GM12878 (cell line): ENCODE measurements at regions not wholly inside any gene's neighbourhood (a gene's known extent, or its start where the extent isn't known, plus 50 kb on each side); places are given as distances from the start of the nearest gene placed in this dataset.

Source experiments
- ATAC-seq: fragments of 200-7000 bp; cut with Tn5 transposase; 3 replicates; pipeline ENCODE4 v1.9.1; 2020; ENCODE audit warnings: mild to moderate bottlenecking, moderate library complexity
- BruUV-seq: library from RNA; stranded (reverse); fragments of 400-500 nt; replicated peaks from 2 replicates; lab custom pipeline; 2021; lab: Mats Ljungman, UMichigan
- CTCF ChIA-PET: fragments of 300-600 bp; sonication (Branson Sonifier 250); formaldehyde crosslinking; extraction: SDS; loops from one replicate; lab custom pipeline; 2021; ENCODE audit warnings: inconsistent platforms; lab: Yijun Ruan, JAX
- POLR2A ChIA-PET: fragments of 350-600 bp; formaldehyde crosslinking; extraction: SDS; loops from one replicate; lab custom pipeline; 2021; ENCODE audit warnings: inconsistent platforms; lab: Charles Lee
- RAD21 ChIA-PET: fragments of 300-600 bp; sonication (Branson Sonifier 250); formaldehyde crosslinking; loops from one replicate; lab custom pipeline; 2023; ENCODE audit warnings: antibody characterized with exemption; ENCODE audit not compliant: unreplicated experiment; lab: Charles Lee
- SMC1A ChIA-PET: fragments of 300-600 bp; sonication (Branson Sonifier 250); formaldehyde crosslinking; loops from one replicate; lab custom pipeline; 2023; ENCODE audit not compliant: unreplicated experiment, uncharacterized antibody; lab: Charles Lee
- DNase-seq: peaks from one replicate; pipeline ENCODE4 v3.0.0-alpha.2; 2011; ENCODE audit warnings: low read depth, low spot score
- FAIRE-seq: peaks from 3 replicates; lab custom pipeline; 2011; peaks lifted over from hg19 to GRCh38; lab: Jason Lieb, UNC
- H2AFZ ChIP-seq: 2 replicates; pipeline ENCODE4 v1.6.0; 2011; ENCODE audit warnings: low read depth, low read length, control low read depth; ENCODE audit not compliant: control insufficient read depth
- H3K27ac ChIP-seq: 2 replicates; pipeline ENCODE4 v1.5.1; 2011; ENCODE audit warnings: control low read depth; ENCODE audit not compliant: control insufficient read depth, insufficient read depth
- H3K27me3 ChIP-seq, 2 experiments: replicated peaks in 1 of 2; 2 replicates each; pipeline versions ENCODE4 v1.6.0 to v1.6.1; 2011; ENCODE audit warnings: low read length in 1 of 2; ENCODE audit not compliant: control insufficient read depth in 2 of 2, insufficient read depth in 2 of 2
- H3K36me3 ChIP-seq, 2 experiments: 2 replicates each; pipeline ENCODE4 v1.5.1; 2011; ENCODE audit warnings: low read length in 1 of 2; ENCODE audit not compliant: control insufficient read depth in 2 of 2, insufficient read depth in 2 of 2
- H3K4me1 ChIP-seq: 2 replicates; pipeline ENCODE4 v1.6.1; 2011; ENCODE audit warnings: mild to moderate bottlenecking, low read length, moderate library complexity, mixed read lengths; ENCODE audit not compliant: control insufficient read depth, insufficient read depth
- H3K4me2 ChIP-seq: 2 replicates; pipeline ENCODE4 v1.6.0; 2011; ENCODE audit warnings: control low read depth; ENCODE audit not compliant: control insufficient read depth, insufficient read depth
- H3K4me3 ChIP-seq: fragments of 200-600 bp; sonication (generic); 2 replicates; pipeline ENCODE4 v1.5.1; 2016
- H3K79me2 ChIP-seq: 2 replicates; pipeline ENCODE4 v1.6.0; 2011; ENCODE audit warnings: low read length; ENCODE audit not compliant: control insufficient read depth, insufficient read depth
- H3K9ac ChIP-seq: 2 replicates; pipeline ENCODE4 v1.8.0; 2011; ENCODE audit warnings: low read length, control low read depth, mixed read lengths; ENCODE audit not compliant: control insufficient read depth, insufficient read depth
- H3K9me3 ChIP-seq: replicated peaks from 3 replicates; pipeline ENCODE4 v1.5.1; 2011; ENCODE audit warnings: mild to moderate bottlenecking, low read length; ENCODE audit not compliant: control insufficient read depth, insufficient read depth
- H4K20me1 ChIP-seq: 2 replicates; pipeline ENCODE4 v1.6.0; 2011; ENCODE audit not compliant: control insufficient read depth, insufficient read depth
- CEBPB ChIP-seq, 2 experiments: fragments of 150-350 bp in 1 of 2; IDR thresholded peaks; 2 replicates each; pipeline ENCODE4 v1.6.1; 2012 to 2014; ENCODE audit warnings: low read depth in 2 of 2, low read length in 2 of 2, borderline replicate concordance in 1 of 2, inconsistent platforms in 1 of 2
- E2F4 ChIP-seq: IDR thresholded peaks from 2 replicates; pipeline ENCODE4 v1.6.1; 2012; ENCODE audit warnings: low read depth, low read length, improper control_type of control experiment
- HSF1 ChIP-seq: fragments of 150-350 bp; IDR thresholded peaks from 2 replicates; pipeline ENCODE4 v1.6.1; 2014; ENCODE audit warnings: mild to moderate bottlenecking, low read depth, low read length
- MLLT1 ChIP-seq: fragments of 450-650 bp; IDR thresholded peaks from 2 replicates; pipeline ENCODE4 v1.6.1; 2016; ENCODE audit warnings: mild to moderate bottlenecking
- NBN ChIP-seq: fragments of 450-650 bp; IDR thresholded peaks from 2 replicates; pipeline ENCODE4 v1.6.1; 2016
- NFIC ChIP-seq: IDR thresholded peaks from 2 replicates; pipeline ENCODE4 v1.6.1; 2012; ENCODE audit warnings: low read depth, mild to moderate bottlenecking, inconsistent platforms, low read length, moderate library complexity
- NR2F1 ChIP-seq: fragments of 450-650 bp; conservative IDR thresholded peaks from 2 replicates; pipeline ENCODE4 v1.6.1; 2017; ENCODE audit warnings: mild to moderate bottlenecking
- PKNOX1 ChIP-seq: fragments of 450-650 bp; IDR thresholded peaks from 2 replicates; pipeline ENCODE4 v1.6.1; 2016; ENCODE audit warnings: mild to moderate bottlenecking
- RFX5 ChIP-seq: IDR thresholded peaks from 2 replicates; pipeline ENCODE4 v1.6.1; 2011; ENCODE audit warnings: low read depth, low read length, improper control_type of control experiment
- SPI1 ChIP-seq: IDR thresholded peaks from 2 replicates; pipeline ENCODE4 v1.6.1; 2011; ENCODE audit warnings: low read depth, mild to moderate bottlenecking, low read length, moderate library complexity, borderline replicate concordance; ENCODE audit not compliant: insufficient read depth
- SREBF1 ChIP-seq: IDR thresholded peaks from 2 replicates; pipeline ENCODE4 v1.6.1; 2012; ENCODE audit warnings: mild to moderate bottlenecking, low read length
- TAF1 ChIP-seq: IDR thresholded peaks from 2 replicates; pipeline ENCODE4 v1.6.1; 2011; ENCODE audit warnings: mild to moderate bottlenecking, low read depth, low read length, borderline replicate concordance
- TARDBP ChIP-seq: IDR thresholded peaks from 2 replicates; pipeline ENCODE4 v1.6.1; 2016; ENCODE audit warnings: borderline replicate concordance
- ZNF207 ChIP-seq: fragments of 450-650 bp; IDR thresholded peaks from 2 replicates; pipeline ENCODE4 v1.6.1; 2014; ENCODE audit warnings: antibody characterized with exemption, mild to moderate bottlenecking, borderline replicate concordance
- WGBS: methylation state at CpG from one replicate; pipeline ENCODE4 v1.1.6; 2016; ENCODE audit warnings: low lambda C conversion rate; ENCODE audit not compliant: insufficient replicate concordance, insufficient coverage; ENCODE audit errors: missing lambda C conversion rate; 5-methylcytosine and 5-hydroxymethylcytosine counted together
- in situ Hi-C: fragments of 300-500 bp; cut with MboI; formaldehyde crosslinking; loops from 9 replicates; pipeline ENCODE4 v1.14.3; 2018; ENCODE audit warnings: mixed read lengths
- intact Hi-C: fragments of 100-400 bp; cut with micrococcal nuclease; formaldehyde crosslinking; loops from one replicate; pipeline ENCODE4 v1.14.2; 2022; ENCODE audit not compliant: unreplicated experiment

- Histone ChIP-seq H4K20me1 (no peaks in the 10 kb centered on the region), H3K27me3 (no peaks in the 10 kb centered on the region), H2AFZ (no peak overlapping the region), H3K4me3 (no peak overlapping the region), H3K4me2 (no peak overlapping the region), H3K36me3 (no peaks in the 10 kb centered on the region), H3K79me2 (no peaks in the 10 kb centered on the region), H3K9ac (no peak overlapping the region), H3K9me3 (no peaks in the 10 kb centered on the region), H3K27ac (no peak overlapping the region), H3K4me1 (no peaks in the 10 kb centered on the region)
- TF ChIP-seq E2F4 (no peak), HSF1 (no peak), NFIC (no peak), MLLT1 (no peak), ZNF207 (no peak), SREBF1 (no peak), TAF1 (no peak), NR2F1 (no peak), PKNOX1 (no peak), SPI1 (no peak), CEBPB (IDR thresholded peaks at IDR 0.05; ENCODE audit: borderline replicate concordance in 1 of 2, low read depth in 2 of 2, low read length in 2 of 2) (no peak), TARDBP (no peak), NBN (no peak), RFX5 (no peak)
- CTCF ChIA-PET, result no interaction called here
- ATAC-seq (no peak), FAIRE-seq (no peak), DNase-seq (no peak)
- intact Hi-C loops (no loop called here), in situ Hi-C loops (no loop called here)
- RAD21 ChIA-PET, result no interaction called here
- BruUV-seq, result no TSS peak
- SMC1A ChIA-PET, result interaction anchor here (1.2 kb wide), 1 partner anchor 19 kb away, joined by 3 read pairs; no protein-coding TSS in a partner anchor
- 27% methylated on average over 5 of the region's 5 CpGs for WGBS
- POLR2A ChIA-PET, result no interaction called here
These were observed 436.9 kb downstream of the MED10 start for GRCh38 chr5:5941486-5941885.
